K562 (cell line): ENCODE measurements at regions not wholly inside any gene's neighbourhood (a gene's known extent, or its start where the extent isn't known, plus 50 kb on each side); places are given as distances from the start of the nearest gene placed in this dataset.

Experiments
- ATAC-seq: fragments of 200-7000 bp; cut with Tn5 transposase; 3 replicates; pipeline ENCODE4 v1.9.1; 2020; ENCODE audit warnings: moderate library complexity
- BruUV-seq: library from RNA; stranded (reverse); fragments of 400-500 nt; replicated peaks from 2 replicates; lab custom pipeline; 2021; lab: Mats Ljungman, UMichigan
- CTCF ChIA-PET: fragments of 300-600 bp; formaldehyde crosslinking; extraction: SDS; loops from one replicate; lab custom pipeline; 2021; ENCODE audit warnings: low intra/inter-chr PET ratio; lab: Yijun Ruan, JAX
- POLR2A ChIA-PET: fragments of 300-600, 350-650 bp; sonication (Branson Sonifier 250); formaldehyde crosslinking; extraction: SDS; loops from one replicate; lab custom pipeline; 2021; ENCODE audit warnings: antibody characterized with exemption, inconsistent platforms; lab: Yijun Ruan, JAX
- DNase-seq, 4 experiments: peaks; one replicate each; pipeline versions ENCODE4 v3.0.0 to v3.0.0-alpha.2; 2011 to 2018; ENCODE audit warnings: low spot score in 3 of 4, mixed read lengths in 3 of 4; ENCODE audit errors: extremely low read depth in 1 of 4
- FAIRE-seq: peaks from 2 replicates; lab custom pipeline; 2011; peaks lifted over from hg19 to GRCh38; lab: Jason Lieb, UNC
- H2AFZ ChIP-seq: 2 replicates; pipeline ENCODE4 v1.6.0; 2011; ENCODE audit warnings: low read depth, low read length, control low read depth, inconsistent platforms
- H3K27ac ChIP-seq: fragments of 200-600 bp; 3 replicates; pipeline ENCODE4 v1.8.0; 2011; ENCODE audit warnings: low read depth, mild to moderate bottlenecking, control low read depth, inconsistent platforms, low read length, moderate library complexity, mixed read lengths; ENCODE audit errors: extremely low read depth
- H3K27me3 ChIP-seq, 2 experiments: fragments of 300-600 bp in 1 of 2; 2 replicates in 1 of 2; 3 replicates in 1 of 2; pipeline versions ENCODE4 v1.6.0 to v1.8.0; 2011; ENCODE audit warnings: inconsistent platforms in 2 of 2, low read length in 2 of 2, mild to moderate bottlenecking in 1 of 2, mixed read lengths in 1 of 2, moderate library complexity in 1 of 2; ENCODE audit not compliant: control insufficient read depth in 2 of 2, insufficient read depth in 2 of 2
- H3K36me3 ChIP-seq: fragments of 300-600 bp; 3 replicates; pipeline ENCODE4 v1.8.0; 2011; ENCODE audit warnings: mild to moderate bottlenecking, low read length, inconsistent platforms; ENCODE audit not compliant: control insufficient read depth, insufficient read depth
- H3K4me1 ChIP-seq, 2 experiments: fragments of 200-600 bp in 1 of 2; replicated peaks in 1 of 2; 2 replicates in 1 of 2; 3 replicates in 1 of 2; pipeline versions ENCODE4 v1.5.1 to v1.8.0; 2011; ENCODE audit warnings: inconsistent platforms in 2 of 2, low read length in 2 of 2, mild to moderate bottlenecking in 1 of 2, mixed read lengths in 1 of 2, moderate library complexity in 1 of 2; ENCODE audit not compliant: control insufficient read depth in 2 of 2, insufficient read depth in 2 of 2
- H3K4me2 ChIP-seq: 2 replicates; pipeline ENCODE4 v1.6.1; 2011; ENCODE audit warnings: low read length, control low read depth, inconsistent platforms, mixed read lengths; ENCODE audit not compliant: insufficient read depth
- H3K4me3 ChIP-seq: fragments of 200-600 bp; sonication (generic), shearing (Covaris generic); 2 replicates; pipeline ENCODE4 v1.5.1; 2016; ENCODE audit warnings: control low read depth, inconsistent platforms
- H3K79me2 ChIP-seq: fragments of 200-600 bp; 3 replicates; pipeline ENCODE4 v1.8.0; 2011; ENCODE audit warnings: low read length, inconsistent platforms; ENCODE audit not compliant: control insufficient read depth, insufficient read depth
- H3K9ac ChIP-seq, 2 experiments: 2 replicates each; pipeline versions ENCODE4 v1.6.0 to v1.6.1; 2011; ENCODE audit warnings: low read depth in 2 of 2, low read length in 2 of 2, control low read depth in 1 of 2, inconsistent platforms in 1 of 2, mild to moderate bottlenecking in 1 of 2, mixed read lengths in 1 of 2; ENCODE audit not compliant: insufficient read depth in 1 of 2
- H3K9me1 ChIP-seq: one replicate; pipeline ENCODE4 v1.6.0; 2011; ENCODE audit warnings: inconsistent platforms, mild to moderate bottlenecking, low read length, moderate library complexity; ENCODE audit not compliant: control insufficient read depth, insufficient read depth
- H3K9me3 ChIP-seq: replicated peaks from 2 replicates; pipeline ENCODE4 v1.5.1; 2011; ENCODE audit warnings: low read depth, low read length, inconsistent platforms; ENCODE audit not compliant: control insufficient read depth, insufficient read depth
- H4K20me1 ChIP-seq: replicated peaks from 2 replicates; pipeline ENCODE4 v1.6.1; 2011; ENCODE audit warnings: low read length, inconsistent platforms, mixed read lengths; ENCODE audit not compliant: control insufficient read depth, insufficient read depth
- GABPB1 ChIP-seq: sonication (generic); formaldehyde crosslinking; IDR thresholded peaks from 2 replicates; pipeline ENCODE4 v1.8.0; 2022; ENCODE audit warnings: mild to moderate bottlenecking, missing genetic modification reagents
- GTF3C2 ChIP-seq: IDR thresholded peaks from 3 replicates; pipeline ENCODE4 v1.6.1; 2011; ENCODE audit warnings: borderline replicate concordance, mild to moderate bottlenecking, moderate library complexity; ENCODE audit not compliant: insufficient read length; ENCODE audit errors: extremely low read depth
- PCBP1 ChIP-seq: fragments of 200-400 bp; formaldehyde crosslinking; IDR thresholded peaks from 2 replicates; pipeline ENCODE4 v1.6.1; 2018; ENCODE audit warnings: mild to moderate bottlenecking, low read depth, low read length; ENCODE audit not compliant: poor library complexity, severe bottlenecking
- RHOXF2B ChIP-seq: fragments of 250-450 bp; sonication (Bioruptor Pico); conservative IDR thresholded peaks from 2 replicates; pipeline ENCODE4 v1.5.1; 2021
- SRSF3 ChIP-seq: fragments of 200-400 bp; formaldehyde crosslinking; IDR thresholded peaks from 2 replicates; pipeline ENCODE4 v1.6.1; 2016; ENCODE audit warnings: mild to moderate bottlenecking, low read length, moderate library complexity; ENCODE audit not compliant: insufficient read depth
- SUPT5H ChIP-seq: fragments of 450-650 bp; IDR thresholded peaks from 2 replicates; pipeline ENCODE4 v1.6.1; 2016
- TAL1 ChIP-seq: fragments of 450-650 bp; IDR thresholded peaks from 2 replicates; pipeline ENCODE4 v1.6.1; 2016; ENCODE audit warnings: mild to moderate bottlenecking
- ZNF143 ChIP-seq: sonication (generic); formaldehyde crosslinking; IDR thresholded peaks from 2 replicates; pipeline ENCODE4 v1.9.0; 2022; ENCODE audit warnings: mild to moderate bottlenecking, missing genetic modification reagents
- ZNF445 ChIP-seq: fragments of 250-450 bp; sonication (Bioruptor Pico); IDR thresholded peaks from 2 replicates; pipeline ENCODE4 v1.4.0; 2020; ENCODE audit warnings: low read depth, mild to moderate bottlenecking, moderate library complexity
- ZNF639 ChIP-seq, 2 experiments: fragments of 200-800 bp in 1 of 2; sonication (Bioruptor generic) in 1 of 2; sonication (generic) in 1 of 2; formaldehyde crosslinking in 1 of 2; IDR thresholded peaks in 1 of 2; conservative IDR thresholded peaks in 1 of 2; 2 replicates each; pipeline versions ENCODE4 v1.5.0 to v1.6.1; 2016 to 2020; ENCODE audit warnings: missing compliant biosample characterization in 1 of 2, missing genetic modification characterization in 1 of 2, missing genetic modification reagents in 1 of 2
- ZNF785 ChIP-seq: fragments of 250-450 bp; sonication (Bioruptor Pico); IDR thresholded peaks from 2 replicates; pipeline ENCODE4 v1.4.0; 2020; ENCODE audit warnings: mild to moderate bottlenecking
- WGBS: fragments of 100-300 bp; shearing (Covaris generic); methylation state at CpG from one replicate; pipeline ENCODE4 v1.1.6; 2016; ENCODE audit warnings: low coverage, mixed read lengths; ENCODE audit not compliant: insufficient coverage; ENCODE audit errors: missing lambda C conversion rate; 5-methylcytosine and 5-hydroxymethylcytosine counted together
- in situ Hi-C: fragments of 300-500 bp; cut with MboI; formaldehyde crosslinking; loops from 4 replicates; pipeline ENCODE4 v1.15.0; 2018; ENCODE audit warnings: inconsistent platforms, mixed read lengths
- intact Hi-C: fragments of 100-400 bp; cut with micrococcal nuclease; formaldehyde crosslinking; loops from 2 replicates; pipeline ENCODE4 v1.14.2; 2022
- TF ChIP-seq, protein P1 (sequence below): sonication (generic); formaldehyde crosslinking; IDR thresholded peaks from 2 replicates; pipeline ENCODE4 v1.8.0; 2023; ENCODE audit warnings: mild to moderate bottlenecking, missing genetic modification reagents

GRCh38 chr14:49134940-49135339, 451.2 kb downstream of the RPS29 start (continued):
- TF ChIP-seq ZNF445 (no peak), GABPB1 (CRISPR knock-in tag) (no peak), TAL1 (no peak), SUPT5H (no peak), ZNF639 (CRISPR knock-in tag; conservative IDR thresholded peaks at IDR 0.05 in 1 of 2, IDR thresholded peaks at IDR 0.05 in 1 of 2) (no peak), RHOXF2B (CRISPR knock-in tag) (no peak)

DNA sequence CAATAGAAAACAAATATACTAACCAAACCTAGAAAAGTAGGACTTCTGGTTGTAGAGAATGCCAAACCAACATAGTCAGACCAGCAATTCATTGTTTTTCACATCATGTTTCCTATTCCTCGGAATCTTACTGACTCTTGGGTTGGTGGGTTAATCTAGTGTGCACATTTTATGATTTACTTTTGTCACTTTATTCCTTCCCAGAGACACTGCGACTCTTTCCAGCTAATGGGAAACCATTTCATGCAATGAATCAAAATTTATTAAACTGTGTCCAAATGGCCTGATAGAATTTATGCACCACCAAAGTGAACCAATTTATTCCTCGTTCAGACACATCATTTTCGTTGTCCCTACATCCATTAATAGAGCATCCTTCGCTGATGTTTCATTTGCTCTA, 464.9 kb downstream of the RPS29 start:
- no peak for ATAC-seq
- no peaks in the 10 kb centered on the region for H3K9me1 ChIP-seq
- no peak overlapping the region for H2AFZ ChIP-seq
- H3K79me2 ChIP-seq: no peaks in the 10 kb centered on the region
- no peaks in the 10 kb centered on the region for H3K27me3 ChIP-seq
- WGBS: 0% methylated on average over 5 of the region's 5 CpGs
- CTCF ChIA-PET: no interaction called here
- H3K9me3 ChIP-seq: no peaks in the 10 kb centered on the region
- no peak overlapping the region for H3K27ac ChIP-seq
- H3K4me2 ChIP-seq: no peak overlapping the region
- H3K36me3 ChIP-seq: no peaks in the 10 kb centered on the region
- DNase-seq: no peak
- no peak overlapping the region for H3K4me3 ChIP-seq
- in situ Hi-C loops (no loop called here), intact Hi-C loops (no loop called here)
- FAIRE-seq: no peak
- no peak overlapping the region for H3K9ac ChIP-seq
- no TSS peak for BruUV-seq
- no peaks in the 10 kb centered on the region for H4K20me1 ChIP-seq
- POLR2A ChIA-PET: no interaction called here
- no peaks in the 10 kb centered on the region for H3K4me1 ChIP-seq
- TF ChIP-seq ZNF785 (CRISPR knock-in tag) (no peak), PCBP1 (no peak), GTF3C2 (no peak), ZNF143 (CRISPR knock-in tag) (no peak), SRSF3 (no peak)
- TF ChIP-seq, protein P1, sequence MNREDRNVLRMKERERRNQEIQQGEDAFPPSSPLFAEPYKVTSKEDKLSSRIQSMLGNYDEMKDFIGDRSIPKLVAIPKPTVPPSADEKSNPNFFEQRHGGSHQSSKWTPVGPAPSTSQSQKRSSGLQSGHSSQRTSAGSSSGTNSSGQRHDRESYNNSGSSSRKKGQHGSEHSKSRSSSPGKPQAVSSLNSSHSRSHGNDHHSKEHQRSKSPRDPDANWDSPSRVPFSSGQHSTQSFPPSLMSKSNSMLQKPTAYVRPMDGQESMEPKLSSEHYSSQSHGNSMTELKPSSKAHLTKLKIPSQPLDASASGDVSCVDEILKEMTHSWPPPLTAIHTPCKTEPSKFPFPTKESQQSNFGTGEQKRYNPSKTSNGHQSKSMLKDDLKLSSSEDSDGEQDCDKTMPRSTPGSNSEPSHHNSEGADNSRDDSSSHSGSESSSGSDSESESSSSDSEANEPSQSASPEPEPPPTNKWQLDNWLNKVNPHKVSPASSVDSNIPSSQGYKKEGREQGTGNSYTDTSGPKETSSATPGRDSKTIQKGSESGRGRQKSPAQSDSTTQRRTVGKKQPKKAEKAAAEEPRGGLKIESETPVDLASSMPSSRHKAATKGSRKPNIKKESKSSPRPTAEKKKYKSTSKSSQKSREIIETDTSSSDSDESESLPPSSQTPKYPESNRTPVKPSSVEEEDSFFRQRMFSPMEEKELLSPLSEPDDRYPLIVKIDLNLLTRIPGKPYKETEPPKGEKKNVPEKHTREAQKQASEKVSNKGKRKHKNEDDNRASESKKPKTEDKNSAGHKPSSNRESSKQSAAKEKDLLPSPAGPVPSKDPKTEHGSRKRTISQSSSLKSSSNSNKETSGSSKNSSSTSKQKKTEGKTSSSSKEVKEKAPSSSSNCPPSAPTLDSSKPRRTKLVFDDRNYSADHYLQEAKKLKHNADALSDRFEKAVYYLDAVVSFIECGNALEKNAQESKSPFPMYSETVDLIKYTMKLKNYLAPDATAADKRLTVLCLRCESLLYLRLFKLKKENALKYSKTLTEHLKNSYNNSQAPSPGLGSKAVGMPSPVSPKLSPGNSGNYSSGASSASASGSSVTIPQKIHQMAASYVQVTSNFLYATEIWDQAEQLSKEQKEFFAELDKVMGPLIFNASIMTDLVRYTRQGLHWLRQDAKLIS (CRISPR knock-in tag): no peak
